Suppressor macrophage treated with lipopolysaccharide for 1 hour (primary cell): ENCODE measurements at regions not wholly inside any gene's neighbourhood (a gene's known extent, or its start where the extent isn't known, plus 50 kb on each side); places are given as distances from the start of the nearest gene placed in this dataset.
"Not testable (repeated sequence)": the region's sequence is repeated elsewhere in the genome, so short reads cannot be mapped to it uniquely, and the experiment has no call there.

Experiments
- DNase-seq, 3 donors: peaks; one replicate each; pipeline ENCODE4 v3.0.0-alpha.2; 2020 to 2022

- DNase-seq: no peak
Observed at GRCh38 chr18:38786906-38787305, 1221.3 kb upstream of the CELF4 start.

GRCh38 chr18:38771620-38772019 is 1206.0 kb upstream of the CELF4 start:
- DNase-seq: not testable (repeated sequence)

GRCh38 chr18:38768504-38768903 is 1202.9 kb upstream of the CELF4 start:
- DNase-seq: no peak

- DNase-seq: no peak
Observed at GRCh38 chr18:38759457-38759856, 1193.9 kb upstream of the CELF4 start.

GRCh38 chr18:38756436-38756835 is 1190.8 kb upstream of the CELF4 start:
- DNase-seq: no peak

GRCh38 chr18:38752430-38752829 is 1186.8 kb upstream of the CELF4 start:
- no peak for DNase-seq

GRCh38 chr18:38751898-38752297 is 1186.3 kb upstream of the CELF4 start:
- DNase-seq: no peak

- no peak for DNase-seq
Observed at GRCh38 chr18:38751211-38751610, 1185.6 kb upstream of the CELF4 start.

- no peak for DNase-seq
Observed at GRCh38 chr18:38750751-38751150, 1185.2 kb upstream of the CELF4 start.

GRCh38 chr18:38747153-38747552 is 1181.6 kb upstream of the CELF4 start:
- DNase-seq: peak in 2 of 3 donors; percentile 7 to 14

- not testable (repeated sequence) for DNase-seq
Observed at GRCh38 chr18:38720181-38720580, 1154.6 kb upstream of the CELF4 start.

- DNase-seq: no peak
Observed at GRCh38 chr18:38718365-38718901, 1152.8 kb upstream of the CELF4 start.

GRCh38 chr18:38709122-38709521 is 1143.5 kb upstream of the CELF4 start:
- DNase-seq: no peak

GRCh38 chr18:38706373-38706772 is 1140.8 kb upstream of the CELF4 start:
- no peak for DNase-seq

- no peak for DNase-seq
Observed at GRCh38 chr18:38698088-38698487, 1132.5 kb upstream of the CELF4 start.

GRCh38 chr18:38695559-38696280 is 1130.1 kb upstream of the CELF4 start:
- peak in 1 of 3 donors; percentile 0 for DNase-seq

GRCh38 chr18:38693104-38693503 is 1127.5 kb upstream of the CELF4 start:
- no peak for DNase-seq

- no peak for DNase-seq
Observed at GRCh38 chr18:38690626-38691025, 1125.0 kb upstream of the CELF4 start.

GRCh38 chr18:38688416-38688815 is 1122.8 kb upstream of the CELF4 start:
- DNase-seq: no peak

- DNase-seq: no peak
Observed at GRCh38 chr18:38670486-38670885, 1104.9 kb upstream of the CELF4 start.

GRCh38 chr18:38664929-38665328 is 1099.3 kb upstream of the CELF4 start:
- no peak for DNase-seq

GRCh38 chr18:38663682-38664081 is 1098.1 kb upstream of the CELF4 start:
- no peak for DNase-seq

GRCh38 chr18:38663270-38663669 is 1097.7 kb upstream of the CELF4 start:
- DNase-seq: no peak

GRCh38 chr18:38654946-38655345 is 1089.3 kb upstream of the CELF4 start:
- no peak for DNase-seq

- no peak for DNase-seq
Observed at GRCh38 chr18:38651736-38652135, 1086.1 kb upstream of the CELF4 start.
